GM13976 (cell line): ENCODE measurements at regions not wholly inside any gene's neighbourhood (a gene's known extent, or its start where the extent isn't known, plus 50 kb on each side); places are given as distances from the start of the nearest gene placed in this dataset.

Source experiments
- DNase-seq: peaks from one replicate; pipeline ENCODE4 v3.0.0; 2012; ENCODE audit warnings: low spot score
- in situ Hi-C: fragments of 300-500 bp; cut with MboI; formaldehyde crosslinking; loops from one replicate; pipeline ENCODE4 v1.12.0; 2022; ENCODE audit warnings: low sequenced_read_pairs, mixed read lengths, inconsistent platforms; ENCODE audit not compliant: unreplicated experiment
- TF ChIP-seq, protein P1 (sequence below): IDR thresholded peaks from 2 replicates; pipeline ENCODE4 v1.5.1; 2012; ENCODE audit warnings: borderline replicate concordance, mild to moderate bottlenecking; ENCODE audit not compliant: insufficient read depth; ENCODE audit errors: extremely low read depth, missing control alignments, control extremely low read depth

DNA sequence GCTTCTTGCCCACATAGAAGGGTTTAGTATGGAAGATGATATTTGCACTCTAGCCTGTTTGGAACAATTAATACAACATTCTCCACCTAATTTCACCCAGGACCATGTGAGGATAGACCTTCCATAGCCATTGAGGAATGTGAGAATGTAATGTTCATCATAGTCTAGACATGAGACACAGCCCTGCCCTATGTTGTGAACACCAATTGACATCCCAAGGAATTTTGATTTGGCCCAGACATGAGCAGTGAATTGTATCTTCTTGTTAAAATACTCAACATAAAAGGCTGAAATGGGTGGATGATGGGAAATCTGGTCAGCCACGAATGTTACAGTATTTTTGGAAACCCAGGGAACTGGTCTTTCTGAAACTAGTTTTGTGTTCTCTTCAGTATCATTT lies 892.3 kb upstream of the CHORDC1 start:
- in situ Hi-C loops, result no loop called here
- TF ChIP-seq, protein P1, sequence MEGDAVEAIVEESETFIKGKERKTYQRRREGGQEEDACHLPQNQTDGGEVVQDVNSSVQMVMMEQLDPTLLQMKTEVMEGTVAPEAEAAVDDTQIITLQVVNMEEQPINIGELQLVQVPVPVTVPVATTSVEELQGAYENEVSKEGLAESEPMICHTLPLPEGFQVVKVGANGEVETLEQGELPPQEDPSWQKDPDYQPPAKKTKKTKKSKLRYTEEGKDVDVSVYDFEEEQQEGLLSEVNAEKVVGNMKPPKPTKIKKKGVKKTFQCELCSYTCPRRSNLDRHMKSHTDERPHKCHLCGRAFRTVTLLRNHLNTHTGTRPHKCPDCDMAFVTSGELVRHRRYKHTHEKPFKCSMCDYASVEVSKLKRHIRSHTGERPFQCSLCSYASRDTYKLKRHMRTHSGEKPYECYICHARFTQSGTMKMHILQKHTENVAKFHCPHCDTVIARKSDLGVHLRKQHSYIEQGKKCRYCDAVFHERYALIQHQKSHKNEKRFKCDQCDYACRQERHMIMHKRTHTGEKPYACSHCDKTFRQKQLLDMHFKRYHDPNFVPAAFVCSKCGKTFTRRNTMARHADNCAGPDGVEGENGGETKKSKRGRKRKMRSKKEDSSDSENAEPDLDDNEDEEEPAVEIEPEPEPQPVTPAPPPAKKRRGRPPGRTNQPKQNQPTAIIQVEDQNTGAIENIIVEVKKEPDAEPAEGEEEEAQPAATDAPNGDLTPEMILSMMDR, result no peak
- no peak for DNase-seq

DNA sequence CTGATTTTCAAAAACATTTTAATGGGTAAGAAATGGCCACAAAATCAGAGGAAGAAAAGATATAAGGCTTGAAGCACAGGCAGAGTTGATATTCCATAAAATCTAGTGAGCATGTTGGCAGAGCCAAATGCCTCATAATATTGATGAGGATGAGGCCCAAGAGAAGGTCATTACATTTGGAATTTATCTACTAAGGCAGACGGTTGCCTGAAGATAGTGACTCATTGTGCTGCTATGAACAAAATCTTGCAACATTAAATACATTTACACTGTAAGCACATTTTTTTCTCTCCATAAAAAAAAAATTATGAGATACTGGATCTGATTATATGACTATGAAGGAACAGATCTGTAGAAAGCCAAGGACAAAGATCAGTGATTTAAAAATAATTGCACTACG lies 881.4 kb upstream of the CHORDC1 start:
- DNase-seq, result no peak
- in situ Hi-C loops, result no loop called here
- TF ChIP-seq, protein P1, result no peak

DNA sequence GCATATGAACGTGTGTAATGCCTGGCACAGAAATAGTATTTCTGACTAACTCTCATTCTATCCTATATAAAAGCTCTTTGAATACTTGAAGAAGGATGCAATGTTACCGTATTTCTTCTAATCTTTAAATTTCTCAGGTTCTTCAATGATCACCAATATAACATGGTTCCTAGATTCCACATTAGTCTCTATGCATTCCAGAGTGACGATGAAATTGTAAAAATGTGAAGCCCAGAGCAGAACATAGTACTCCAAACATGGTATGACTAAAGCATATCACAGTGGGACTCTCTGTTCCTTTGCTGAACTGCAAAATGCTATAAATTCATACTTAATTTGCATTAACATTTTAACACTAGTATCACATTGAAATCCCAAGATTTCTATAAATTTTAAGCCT lies 877.6 kb upstream of the CHORDC1 start:
- no peak for DNase-seq
- in situ Hi-C loops, result no loop called here
- TF ChIP-seq, protein P1, result no peak

DNA sequence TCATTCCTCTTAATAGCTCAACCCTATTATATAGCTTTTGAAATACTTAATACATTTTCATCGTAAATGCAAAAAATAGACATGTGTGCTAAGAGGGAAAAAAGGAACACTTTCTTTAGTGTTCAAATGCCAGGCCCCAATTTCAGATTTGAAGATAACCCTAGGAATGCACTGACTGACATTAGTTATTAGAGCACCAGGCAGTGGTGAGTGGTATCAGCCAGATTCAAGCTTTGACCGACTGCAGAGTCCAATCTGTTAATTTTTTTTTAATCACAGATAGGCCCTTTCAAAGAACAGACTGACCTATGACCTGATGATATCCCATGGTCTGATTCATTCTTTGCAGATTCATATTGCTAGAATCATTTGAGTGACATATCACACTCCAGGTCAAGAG lies 874.2 kb upstream of the CHORDC1 start:
- in situ Hi-C loops, result no loop called here
- DNase-seq, result no peak
- TF ChIP-seq, protein P1, result no peak

DNA sequence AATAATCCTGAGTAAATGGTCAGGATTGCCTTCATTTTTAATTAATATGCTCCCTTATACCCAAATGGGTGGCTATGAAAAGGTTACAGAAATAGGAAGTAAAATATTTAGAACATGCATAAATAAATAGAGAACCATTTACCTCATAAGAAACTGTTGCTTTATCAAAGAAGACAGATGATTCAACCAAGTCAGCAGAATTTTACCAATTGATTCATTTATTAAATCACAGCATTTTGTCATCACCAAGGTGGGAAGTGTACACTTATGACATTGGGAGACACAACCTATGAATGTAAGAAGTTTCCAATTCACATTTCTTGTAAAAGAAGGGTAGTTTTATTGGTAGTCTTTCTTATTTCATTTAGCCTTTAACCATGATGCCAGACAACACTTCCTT lies 870.3 kb upstream of the CHORDC1 start:
- no peak for DNase-seq
- TF ChIP-seq, protein P1, result no peak
- in situ Hi-C loops, result no loop called here

DNA sequence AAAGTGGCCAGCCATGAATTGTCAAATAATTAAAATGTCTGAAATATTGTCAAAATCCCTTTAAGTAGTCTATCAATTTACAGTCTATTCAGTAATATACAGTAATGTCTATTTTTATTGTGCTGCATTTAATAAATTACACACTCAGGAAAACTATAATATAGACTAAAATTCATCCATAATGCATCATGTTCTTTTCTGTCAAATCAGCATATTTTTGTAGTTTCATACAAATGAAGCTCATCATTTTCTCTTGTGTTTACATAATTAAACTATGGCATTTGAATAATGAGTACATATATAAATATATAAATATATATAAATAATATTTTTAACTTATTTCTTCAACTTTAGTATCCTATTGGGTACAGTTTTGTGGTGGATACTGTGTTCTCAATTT lies 868.7 kb upstream of the CHORDC1 start:
- DNase-seq, result no peak
- in situ Hi-C loops, result no loop called here
- TF ChIP-seq, protein P1, result no peak

DNA sequence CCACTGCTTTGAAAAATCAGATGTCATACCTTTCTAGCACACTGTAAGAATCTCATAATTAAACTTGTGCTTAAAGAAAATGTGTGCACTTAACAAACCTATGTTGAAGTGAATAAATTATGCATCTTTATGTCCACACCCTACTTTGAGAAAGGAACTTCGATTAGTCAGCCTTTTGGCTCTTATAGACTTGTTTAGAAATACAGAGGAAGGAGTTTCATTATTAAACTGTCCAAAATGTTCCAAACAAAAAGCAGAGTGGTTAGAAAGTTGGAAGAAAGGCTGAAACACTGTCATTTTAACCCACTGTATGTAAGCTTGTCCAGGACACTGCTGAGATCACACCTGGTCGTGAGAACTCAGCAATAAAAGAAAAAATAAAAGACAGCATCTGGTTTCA lies 863.2 kb upstream of the CHORDC1 start:
- in situ Hi-C loops, result no loop called here
- TF ChIP-seq, protein P1, result no peak
- DNase-seq, result no peak
